ENCODE measurements at regions not wholly inside any gene's neighbourhood (a gene's known extent, or its start where the extent isn't known, plus 50 kb on each side); places are given as distances from the start of the nearest gene placed in this dataset.
"Not testable (repeated sequence)": the region's sequence is repeated elsewhere in the genome, so short reads cannot be mapped to it uniquely, and the experiment has no call there.

DNA sequence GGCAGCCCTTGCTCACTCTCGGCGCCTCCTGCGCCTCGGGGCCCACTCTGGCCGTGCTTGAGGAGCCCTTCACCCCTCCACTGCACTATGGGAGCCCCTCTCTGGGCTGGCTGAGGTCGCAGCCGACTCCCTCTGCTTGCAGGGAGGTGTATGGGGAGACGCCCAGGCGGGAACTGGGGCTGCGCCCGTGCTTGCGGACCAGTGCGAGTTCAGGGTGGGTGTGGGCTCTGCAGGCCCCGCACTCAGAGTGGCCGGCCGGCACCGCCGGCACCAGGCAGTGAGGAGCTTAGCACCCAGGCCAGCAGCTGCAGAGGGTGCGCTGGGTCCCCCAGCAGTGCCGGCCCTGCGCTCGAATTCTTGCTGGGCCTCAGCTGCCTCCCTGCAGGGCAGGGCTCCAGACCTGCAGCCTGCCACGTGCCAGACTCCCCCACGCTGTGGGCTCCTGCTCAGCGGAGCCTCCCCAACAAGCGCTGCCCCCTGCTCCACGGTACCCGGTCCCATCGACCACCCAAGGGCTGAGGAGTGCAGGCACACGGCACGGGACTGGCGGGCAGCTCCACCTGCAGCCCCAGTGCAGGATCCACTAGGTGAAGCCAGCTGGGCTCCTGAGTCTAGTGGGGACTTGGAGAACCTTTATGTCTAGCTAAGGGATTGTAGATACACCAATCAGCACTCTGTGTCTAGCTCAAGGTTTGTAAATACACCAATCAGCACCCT is 54.0 kb upstream of the WWC2 start:
- not testable (repeated sequence) for H3K36me3 Mint-ChIP-seq; H3K27me3 Mint-ChIP-seq; H3K9me3 Mint-ChIP-seq (ENCODE audit: low read depth); H3K27ac Mint-ChIP-seq; H3K4me1 Mint-ChIP-seq (ENCODE audit: low read depth); H3K4me3 Mint-ChIP-seq

DNA sequence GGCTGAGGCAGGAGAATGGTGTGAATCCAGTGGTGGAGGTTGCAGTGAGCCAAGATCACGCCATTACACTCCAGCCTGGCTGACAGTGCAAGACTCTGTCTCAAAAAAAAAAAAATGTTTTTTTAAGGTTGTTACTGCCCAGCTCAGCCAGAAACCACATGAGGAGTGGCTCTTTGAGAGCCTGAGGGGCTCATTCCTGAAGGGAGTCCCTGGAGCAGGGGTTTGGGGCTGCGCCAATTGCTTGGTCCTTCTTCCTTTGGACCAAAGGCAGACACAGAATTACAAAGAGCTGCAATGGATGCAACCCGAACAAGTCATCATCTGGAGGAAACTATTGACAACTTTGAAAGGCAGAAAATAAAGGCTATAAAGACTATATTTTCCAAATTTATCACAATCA is 60.6 kb upstream of the WWC2 start:
- H3K9me3 Mint-ChIP-seq (ENCODE audit: low read depth), result no peaks in the 10 kb centered on the region
- no peak overlapping the region for H3K27ac Mint-ChIP-seq
- no peaks in the 10 kb centered on the region for H3K36me3 Mint-ChIP-seq
- no peak overlapping the region for H3K4me3 Mint-ChIP-seq
- H3K4me1 Mint-ChIP-seq (ENCODE audit: low read depth), result no peaks in the 10 kb centered on the region
- peaks cover 5% of the 10 kb centered on the region for H3K27me3 Mint-ChIP-seq

GRCh38 chr4:183035726-183036415 is 63.2 kb upstream of the WWC2 start:
- Mint-ChIP-seq H3K36me3 (no peaks in the 10 kb centered on the region), H3K4me3 (no peak overlapping the region), H3K4me1 (ENCODE audit: low read depth) (no peaks in the 10 kb centered on the region)

DNA sequence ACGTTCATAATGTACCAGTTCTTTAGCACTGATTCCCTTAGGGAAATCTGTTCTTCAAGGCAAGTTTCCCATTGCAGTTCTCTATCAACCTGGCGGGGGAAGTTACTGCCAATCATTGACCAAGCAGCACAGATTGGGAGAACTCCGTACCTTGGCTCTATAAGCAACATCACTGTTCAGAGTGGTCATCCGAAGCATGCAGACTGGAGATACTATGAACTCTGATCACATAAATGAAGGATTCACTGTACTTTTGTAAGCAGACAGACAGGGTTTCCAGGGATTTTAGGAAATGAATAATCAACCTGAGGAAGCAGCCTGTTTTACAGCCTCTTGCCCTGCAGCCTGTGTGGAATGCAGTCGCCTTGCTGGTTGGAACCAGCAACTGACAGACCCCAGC is 63.8 kb upstream of the WWC2 start:
- no peaks in the 10 kb centered on the region for H3K4me1 Mint-ChIP-seq (ENCODE audit: low read depth)
- H3K36me3 Mint-ChIP-seq, result no peaks in the 10 kb centered on the region
- peaks cover 5% of the 10 kb centered on the region for H3K27me3 Mint-ChIP-seq
- no peak overlapping the region for H3K4me3 Mint-ChIP-seq
- H3K9me3 Mint-ChIP-seq (ENCODE audit: low read depth), result no peaks in the 10 kb centered on the region
- H3K27ac Mint-ChIP-seq, result no peak overlapping the region

More at GRCh38 chr4:183035726-183036415, 63.2 kb upstream of the WWC2 start:
- Mint-ChIP-seq H3K9me3 (ENCODE audit: low read depth) (no peaks in the 10 kb centered on the region), H3K27ac (no peak overlapping the region), H3K27me3 (peaks cover 5% of the 10 kb centered on the region)

DNA sequence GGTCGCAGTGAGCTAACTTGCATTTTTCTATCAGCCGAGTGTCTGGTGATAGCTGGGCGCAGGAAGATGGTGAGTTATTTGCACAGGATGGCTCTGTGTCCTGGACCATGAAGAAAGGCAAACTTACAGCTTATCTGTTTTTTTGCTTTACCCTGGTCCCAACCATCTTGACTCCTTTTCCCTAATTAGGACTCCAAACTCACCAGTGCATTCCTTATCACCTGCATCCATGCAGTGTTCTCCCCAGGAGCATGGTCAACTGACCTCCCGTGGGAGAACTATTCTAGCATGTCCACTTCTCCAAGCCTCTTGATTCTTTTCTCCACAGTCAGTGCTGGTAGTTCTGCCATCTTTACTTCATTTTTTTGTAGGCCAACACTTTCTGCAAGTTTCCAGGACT is 68.2 kb upstream of the WWC2 start:
- no peaks in the 10 kb centered on the region for H3K9me3 Mint-ChIP-seq (ENCODE audit: low read depth)
- no peaks in the 10 kb centered on the region for H3K36me3 Mint-ChIP-seq
- no peaks in the 10 kb centered on the region for H3K4me1 Mint-ChIP-seq (ENCODE audit: low read depth)
- peaks cover 10% of the 10 kb centered on the region for H3K27me3 Mint-ChIP-seq
- H3K4me3 Mint-ChIP-seq, result no peak overlapping the region
- H3K27ac Mint-ChIP-seq, result no peak overlapping the region

DNA sequence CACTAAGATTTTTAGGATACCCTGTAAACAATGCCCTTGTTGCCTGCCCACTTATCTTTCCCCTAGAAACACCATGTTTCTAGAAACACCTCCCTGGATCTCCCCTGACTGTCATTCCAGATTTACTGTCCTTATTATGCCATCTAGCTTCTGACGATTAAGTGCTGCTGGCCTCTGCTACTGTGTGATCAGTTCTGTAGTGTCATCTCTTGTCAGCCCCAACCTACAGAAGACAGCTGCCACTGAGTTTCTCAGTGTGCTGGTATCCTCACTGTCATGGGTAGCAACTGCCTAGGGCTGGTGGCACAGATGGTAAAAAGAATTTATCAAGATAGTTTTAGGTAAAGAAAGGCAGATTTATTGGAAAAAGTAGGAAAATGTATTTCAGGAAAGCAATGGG is 68.7 kb upstream of the WWC2 start:
- H3K9me3 Mint-ChIP-seq (ENCODE audit: low read depth), result no peaks in the 10 kb centered on the region
- no peak overlapping the region for H3K4me3 Mint-ChIP-seq
- H3K36me3 Mint-ChIP-seq, result no peaks in the 10 kb centered on the region
- H3K4me1 Mint-ChIP-seq (ENCODE audit: low read depth), result no peaks in the 10 kb centered on the region
- no peak overlapping the region for H3K27ac Mint-ChIP-seq
- peaks cover 10% of the 10 kb centered on the region for H3K27me3 Mint-ChIP-seq

DNA sequence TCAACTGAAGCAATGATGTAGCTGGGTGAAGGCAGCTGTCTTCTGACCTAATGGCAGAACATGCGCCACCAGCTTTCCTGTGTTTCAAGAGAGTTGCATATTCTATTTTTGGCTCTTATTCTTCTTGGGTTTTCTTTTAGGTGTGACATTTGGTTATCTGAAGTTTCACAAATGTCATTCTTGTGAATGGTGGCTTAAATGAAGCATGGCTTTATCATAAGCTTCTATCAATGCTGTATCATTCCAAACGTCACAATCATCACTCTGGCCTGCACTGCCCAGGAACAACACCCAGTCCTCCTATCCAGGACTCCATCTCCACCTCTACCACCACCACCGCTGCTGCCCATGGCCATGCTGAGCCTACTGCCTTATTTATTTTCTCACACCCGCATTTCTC is 69.7 kb upstream of the WWC2 start:
- no peak overlapping the region for H3K27ac Mint-ChIP-seq
- H3K36me3 Mint-ChIP-seq, result no peaks in the 10 kb centered on the region
- H3K27me3 Mint-ChIP-seq, result peaks cover 7% of the 10 kb centered on the region

GRCh38 chr4:183026701-183027100 is 72.4 kb upstream of the WWC2 start:
- Mint-ChIP-seq H3K9me3 (ENCODE audit: low read depth) (no peaks in the 10 kb centered on the region), H3K27ac (no peak overlapping the region), H3K4me1 (ENCODE audit: low read depth) (no peaks in the 10 kb centered on the region), H3K36me3 (no peaks in the 10 kb centered on the region), H3K4me3 (no peak overlapping the region), H3K27me3 (peaks cover 11% of the 10 kb centered on the region)

More for the DNA sequence above, 69.7 kb upstream of the WWC2 start:
- H3K9me3 Mint-ChIP-seq (ENCODE audit: low read depth), result no peaks in the 10 kb centered on the region
- no peak overlapping the region for H3K4me3 Mint-ChIP-seq
- no peaks in the 10 kb centered on the region for H3K4me1 Mint-ChIP-seq (ENCODE audit: low read depth)

DNA sequence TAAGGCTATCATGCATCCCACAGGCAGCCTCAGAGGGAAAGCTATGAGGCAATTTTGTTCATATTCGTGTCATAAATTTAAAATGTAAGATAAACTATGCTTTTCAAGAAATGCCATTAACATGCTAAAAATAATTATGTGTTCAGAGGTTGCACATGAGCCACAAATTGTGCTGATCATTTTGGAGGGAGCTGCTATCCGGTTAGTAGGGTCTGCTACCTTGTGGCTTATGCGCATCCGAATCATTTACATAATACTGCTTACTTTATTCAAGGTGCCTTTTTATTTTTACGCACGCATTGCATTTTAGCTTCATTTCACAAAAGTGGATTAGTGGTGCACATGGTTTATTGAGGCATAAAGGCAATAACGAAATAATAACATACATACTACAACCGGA is 76.4 kb upstream of the WWC2 start:
- Mint-ChIP-seq H3K27ac (no peak overlapping the region), H3K27me3 (peaks cover 11% of the 10 kb centered on the region), H3K9me3 (ENCODE audit: low read depth) (no peaks in the 10 kb centered on the region), H3K4me3 (no peak overlapping the region), H3K4me1 (ENCODE audit: low read depth) (no peaks in the 10 kb centered on the region), H3K36me3 (no peaks in the 10 kb centered on the region)

- H3K4me3 Mint-ChIP-seq, result no peak overlapping the region
- no peaks in the 10 kb centered on the region for H3K4me1 Mint-ChIP-seq (ENCODE audit: low read depth)
- no peaks in the 10 kb centered on the region for H3K9me3 Mint-ChIP-seq (ENCODE audit: low read depth)
- no peak overlapping the region for H3K27ac Mint-ChIP-seq
- peaks cover 6% of the 10 kb centered on the region for H3K27me3 Mint-ChIP-seq
- H3K36me3 Mint-ChIP-seq, result no peaks in the 10 kb centered on the region
Measured at GRCh38 chr4:183017962-183018361, 81.1 kb upstream of the WWC2 start.

GRCh38 chr4:183014361-183015084 is 84.5 kb upstream of the WWC2 start:
- no peaks in the 10 kb centered on the region for H3K9me3 Mint-ChIP-seq (ENCODE audit: low read depth)
- H3K4me1 Mint-ChIP-seq (ENCODE audit: low read depth), result no peaks in the 10 kb centered on the region
- H3K27me3 Mint-ChIP-seq, result peaks cover 7% of the 10 kb centered on the region
- H3K4me3 Mint-ChIP-seq, result no peak overlapping the region
- no peaks in the 10 kb centered on the region for H3K36me3 Mint-ChIP-seq
- H3K27ac Mint-ChIP-seq, result no peak overlapping the region

DNA sequence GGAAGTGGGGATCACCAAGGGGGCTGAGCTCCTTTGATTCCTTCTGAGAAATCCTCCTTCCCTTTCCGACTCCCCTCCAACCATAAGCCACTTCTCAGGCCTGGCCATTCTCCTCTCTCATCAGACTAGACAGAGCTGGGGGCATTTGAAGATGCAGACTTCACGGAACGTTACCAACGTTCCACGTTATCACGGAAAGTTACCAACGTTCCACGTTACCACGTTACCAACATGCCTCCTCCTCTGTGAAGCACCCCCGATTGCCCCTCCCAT is 85.4 kb upstream of the WWC2 start:
- Mint-ChIP-seq H3K9me3 (ENCODE audit: low read depth) (no peaks in the 10 kb centered on the region), H3K27me3 (peaks cover 9% of the 10 kb centered on the region), H3K27ac (no peak overlapping the region)

GRCh38 chr4:183012879-183013729 is 86.0 kb upstream of the WWC2 start:
- no peak overlapping the region for H3K4me3 Mint-ChIP-seq
- no peaks in the 10 kb centered on the region for H3K36me3 Mint-ChIP-seq
- peaks cover 10% of the 10 kb centered on the region for H3K27me3 Mint-ChIP-seq
- no peaks in the 10 kb centered on the region for H3K9me3 Mint-ChIP-seq (ENCODE audit: low read depth)
- no peak overlapping the region for H3K27ac Mint-ChIP-seq
- no peaks in the 10 kb centered on the region for H3K4me1 Mint-ChIP-seq (ENCODE audit: low read depth)

More for the DNA sequence above, 85.4 kb upstream of the WWC2 start:
- H3K36me3 Mint-ChIP-seq, result no peaks in the 10 kb centered on the region
- no peaks in the 10 kb centered on the region for H3K4me1 Mint-ChIP-seq (ENCODE audit: low read depth)
- no peak overlapping the region for H3K4me3 Mint-ChIP-seq

DNA sequence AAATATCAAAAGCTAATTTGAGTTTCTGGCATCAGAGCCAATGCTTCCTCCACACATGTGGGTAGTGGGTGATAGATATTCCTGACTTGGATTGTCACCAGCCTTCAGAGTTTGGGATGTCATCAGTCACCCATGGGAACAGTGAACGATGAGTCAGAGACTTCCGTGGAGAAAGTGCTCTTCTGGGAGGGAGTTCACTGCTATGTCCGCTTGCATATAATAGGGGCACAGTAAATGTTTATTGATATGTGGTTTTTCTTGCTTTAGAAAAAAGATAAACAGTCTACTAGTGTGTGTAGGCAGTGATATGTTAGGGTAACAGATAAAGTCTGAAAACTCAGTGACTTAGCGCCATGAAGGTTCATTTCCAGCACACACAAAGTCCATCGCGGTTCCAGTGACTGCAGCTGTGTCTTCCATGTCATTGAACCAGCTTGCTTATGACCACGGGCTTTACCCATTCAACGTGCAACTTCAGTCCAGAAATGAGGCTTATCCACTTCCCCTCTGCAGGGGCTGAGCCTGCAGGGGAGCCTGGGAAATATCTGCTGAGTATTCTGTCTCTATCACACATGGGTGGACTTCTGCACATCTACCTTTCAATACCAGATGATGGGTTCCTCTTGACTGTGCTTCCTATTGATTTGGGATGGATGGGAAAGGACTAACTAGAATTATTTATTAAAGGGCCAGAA is 87.7 kb upstream of the WWC2 start:
- H3K4me1 Mint-ChIP-seq (ENCODE audit: low read depth), result no peaks in the 10 kb centered on the region
- H3K36me3 Mint-ChIP-seq, result no peaks in the 10 kb centered on the region
- H3K27ac Mint-ChIP-seq, result no peak overlapping the region
- no peak overlapping the region for H3K4me3 Mint-ChIP-seq
- H3K9me3 Mint-ChIP-seq (ENCODE audit: low read depth), result no peaks in the 10 kb centered on the region
- peaks cover 9% of the 10 kb centered on the region for H3K27me3 Mint-ChIP-seq
